ENCODE measurements at regions not wholly inside any gene's neighbourhood (a gene's known extent, or its start where the extent isn't known, plus 50 kb on each side); places are given as distances from the start of the nearest gene placed in this dataset.

- peaks cover 4% of the 10 kb centered on the region for H3K27me3 Mint-ChIP-seq (ENCODE audit: low read depth)
- H3K9me3 Mint-ChIP-seq: no peaks in the 10 kb centered on the region
- H3K4me1 Mint-ChIP-seq: peaks cover 66% of the 10 kb centered on the region
- peak overlapping the region; percentile 70 to 87 (median 79) for H3K4me3 Mint-ChIP-seq
- no peaks in the 10 kb centered on the region for H3K36me3 Mint-ChIP-seq (ENCODE audit: low read depth)
- H3K27ac Mint-ChIP-seq: no peak overlapping the region
- TF ChIP-seq CTCF (IDR thresholded peaks at IDR 0.05; ENCODE audit: unreplicated experiment in 3 of 3): no peak
These were observed 204.0 kb upstream of the FOXN3 start for GRCh38 chr14:89621009-89621421.

- Mint-ChIP-seq H3K36me3 (ENCODE audit: low read depth) (no peaks in the 10 kb centered on the region), H3K4me3 (peak overlapping the region; percentile 70 to 87 (median 79)), H3K9me3 (no peaks in the 10 kb centered on the region), H3K4me1 (peaks cover 67% of the 10 kb centered on the region), H3K27me3 (ENCODE audit: low read depth) (peaks cover 4% of the 10 kb centered on the region), H3K27ac (peak overlapping the region in 2 of 3 experiments; percentile 69 to 91)
- no peak for TF ChIP-seq CTCF (IDR thresholded peaks at IDR 0.05; ENCODE audit: unreplicated experiment in 3 of 3)
These were observed 203.4 kb upstream of the FOXN3 start for GRCh38 chr14:89620436-89620835.

GRCh38 chr14:89619596-89619995 lies 202.6 kb upstream of the FOXN3 start:
- Mint-ChIP-seq H3K4me3 (peak overlapping the region; percentile 70 to 87 (median 79)), H3K27ac (peak overlapping the region; percentile 20 to 91 (median 72)), H3K9me3 (no peaks in the 10 kb centered on the region), H3K36me3 (ENCODE audit: low read depth) (no peaks in the 10 kb centered on the region), H3K27me3 (ENCODE audit: low read depth) (peaks cover 4% of the 10 kb centered on the region), H3K4me1 (peaks cover 61% of the 10 kb centered on the region)
- TF ChIP-seq CTCF (IDR thresholded peaks at IDR 0.05; ENCODE audit: unreplicated experiment in 3 of 3): no peak

GRCh38 chr14:89618811-89619551 lies 201.9 kb upstream of the FOXN3 start:
- Mint-ChIP-seq H3K9me3 (no peaks in the 10 kb centered on the region), H3K27ac (peak overlapping the region; percentile 82 to 91 (median 91)), H3K27me3 (ENCODE audit: low read depth) (peaks cover 4% of the 10 kb centered on the region), H3K4me3 (peak overlapping the region; percentile 87 to 96 (median 91)), H3K36me3 (ENCODE audit: low read depth) (no peaks in the 10 kb centered on the region), H3K4me1 (peaks cover 58% of the 10 kb centered on the region)
- TF ChIP-seq CTCF (IDR thresholded peaks at IDR 0.05; ENCODE audit: unreplicated experiment in 3 of 3): no peak

- H3K4me1 Mint-ChIP-seq: peaks cover 58% of the 10 kb centered on the region
- no peaks in the 10 kb centered on the region for H3K36me3 Mint-ChIP-seq (ENCODE audit: low read depth)
- H3K4me3 Mint-ChIP-seq: peak overlapping the region; percentile 87 to 96 (median 91)
- TF ChIP-seq CTCF (IDR thresholded peaks at IDR 0.05; ENCODE audit: unreplicated experiment in 3 of 3): no peak
- H3K27ac Mint-ChIP-seq: peak overlapping the region; percentile 89 to 91 (median 91)
- H3K9me3 Mint-ChIP-seq: no peaks in the 10 kb centered on the region
- H3K27me3 Mint-ChIP-seq (ENCODE audit: low read depth): peaks cover 4% of the 10 kb centered on the region
These were observed 201.3 kb upstream of the FOXN3 start for GRCh38 chr14:89618330-89618708.

All from nephron (organoid).